Epithelial cell of proximal tubule (primary cell): ENCODE measurements at regions not wholly inside any gene's neighbourhood (a gene's known extent, or its start where the extent isn't known, plus 50 kb on each side); places are given as distances from the start of the nearest gene placed in this dataset.
"Not testable (repeated sequence)": the region's sequence is repeated elsewhere in the genome, so short reads cannot be mapped to it uniquely, and the experiment has no call there.

Source experiments
- DNase-seq: peaks from one replicate; pipeline ENCODE4 v3.0.0-alpha.2; 2011; ENCODE audit warnings: low read depth
- H3K4me3 ChIP-seq: 2 replicates; pipeline ENCODE4 v1.5.1; 2011; ENCODE audit warnings: low read depth, mild to moderate bottlenecking, low read length
- TF ChIP-seq, protein P1 (sequence below): conservative IDR thresholded peaks from 2 replicates; pipeline ENCODE4 v1.5.1; 2012; ENCODE audit warnings: low read depth, mild to moderate bottlenecking, low read length

DNA sequence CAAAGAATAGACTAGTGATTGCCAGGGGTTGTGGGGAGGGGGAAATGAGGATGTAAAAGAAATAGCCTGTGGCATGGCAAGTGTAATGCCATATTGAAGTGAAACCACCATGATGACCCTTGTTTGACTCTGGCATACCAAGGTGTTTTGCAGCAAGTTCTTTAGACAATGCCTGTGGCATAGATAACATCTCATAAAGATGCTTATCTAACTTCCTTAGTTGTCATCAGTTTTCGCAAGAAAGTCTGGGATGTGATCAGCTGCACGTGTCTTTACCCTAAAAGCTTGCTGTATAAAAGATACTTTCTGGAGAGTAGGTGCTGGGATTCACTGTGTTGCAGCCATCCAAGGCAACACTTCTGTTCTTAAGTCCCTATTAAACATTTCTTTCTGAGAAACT is 176.1 kb upstream of the MAGEB16 start:
- H3K4me3 ChIP-seq: no peak overlapping the region
- TF ChIP-seq, protein P1, sequence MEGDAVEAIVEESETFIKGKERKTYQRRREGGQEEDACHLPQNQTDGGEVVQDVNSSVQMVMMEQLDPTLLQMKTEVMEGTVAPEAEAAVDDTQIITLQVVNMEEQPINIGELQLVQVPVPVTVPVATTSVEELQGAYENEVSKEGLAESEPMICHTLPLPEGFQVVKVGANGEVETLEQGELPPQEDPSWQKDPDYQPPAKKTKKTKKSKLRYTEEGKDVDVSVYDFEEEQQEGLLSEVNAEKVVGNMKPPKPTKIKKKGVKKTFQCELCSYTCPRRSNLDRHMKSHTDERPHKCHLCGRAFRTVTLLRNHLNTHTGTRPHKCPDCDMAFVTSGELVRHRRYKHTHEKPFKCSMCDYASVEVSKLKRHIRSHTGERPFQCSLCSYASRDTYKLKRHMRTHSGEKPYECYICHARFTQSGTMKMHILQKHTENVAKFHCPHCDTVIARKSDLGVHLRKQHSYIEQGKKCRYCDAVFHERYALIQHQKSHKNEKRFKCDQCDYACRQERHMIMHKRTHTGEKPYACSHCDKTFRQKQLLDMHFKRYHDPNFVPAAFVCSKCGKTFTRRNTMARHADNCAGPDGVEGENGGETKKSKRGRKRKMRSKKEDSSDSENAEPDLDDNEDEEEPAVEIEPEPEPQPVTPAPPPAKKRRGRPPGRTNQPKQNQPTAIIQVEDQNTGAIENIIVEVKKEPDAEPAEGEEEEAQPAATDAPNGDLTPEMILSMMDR: no peak
- no peak for DNase-seq

DNA sequence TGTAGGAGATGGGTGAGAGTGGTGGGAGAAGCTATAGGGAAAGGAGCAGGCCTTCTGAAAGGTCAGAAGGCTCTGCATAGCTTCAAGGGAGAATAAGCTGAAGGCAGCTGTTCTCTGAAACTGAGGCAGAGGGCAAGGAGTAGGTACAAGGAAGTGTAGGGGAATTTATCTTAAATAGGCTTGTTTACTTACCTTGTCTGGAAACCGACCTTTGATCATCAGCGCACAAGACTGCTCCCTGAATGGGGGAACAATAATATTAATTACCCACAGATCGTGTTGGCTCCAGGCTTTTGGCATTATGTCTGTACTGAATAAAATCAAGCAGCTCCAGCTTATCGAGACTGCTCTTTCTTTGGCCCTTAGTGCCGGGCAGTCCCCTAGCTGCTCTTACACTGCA is 175.5 kb upstream of the MAGEB16 start:
- DNase-seq: no peak
- no peak overlapping the region for H3K4me3 ChIP-seq
- TF ChIP-seq, protein P1: no peak

DNA sequence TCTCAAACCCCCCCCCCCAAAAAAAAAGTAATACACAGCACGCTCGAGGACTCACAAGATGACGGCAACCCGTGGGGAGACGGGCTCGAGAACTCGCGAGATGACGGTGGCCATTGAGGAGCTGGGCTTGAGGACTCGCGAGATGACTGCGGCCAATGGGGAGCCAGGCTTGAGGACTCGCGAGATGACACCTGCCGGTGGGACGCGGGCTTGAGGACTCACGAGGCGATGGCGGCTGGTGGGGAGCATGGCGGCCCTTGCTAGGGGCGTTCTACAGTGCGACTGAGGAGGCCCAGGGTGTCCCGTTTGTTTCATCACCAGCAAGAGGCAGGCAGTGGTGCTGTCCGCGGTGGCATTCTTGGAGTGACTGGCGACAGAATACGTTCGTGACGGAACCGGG is 172.4 kb upstream of the MAGEB16 start:
- DNase-seq: no peak
- TF ChIP-seq, protein P1: no peak
- no peak overlapping the region for H3K4me3 ChIP-seq

DNA sequence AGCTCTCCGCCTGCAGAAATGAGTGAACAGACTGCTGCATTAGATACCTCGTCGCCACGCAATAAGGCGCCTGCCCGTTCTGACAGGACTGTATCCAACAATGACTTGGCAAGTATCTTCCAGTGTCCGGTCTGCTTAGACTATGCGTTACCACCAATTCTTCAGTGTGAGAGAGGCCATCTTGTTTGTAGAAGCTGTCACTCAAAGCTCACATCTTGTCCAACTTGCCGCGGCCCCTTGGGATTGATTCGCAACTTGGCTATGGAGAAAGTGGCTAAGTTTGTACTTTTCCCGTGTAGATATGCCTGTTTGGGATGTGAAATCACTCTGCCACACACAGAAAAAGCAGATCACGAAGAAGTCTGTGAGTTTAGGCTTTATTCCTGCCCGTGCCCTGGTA is 172.0 kb upstream of the MAGEB16 start:
- TF ChIP-seq, protein P1: no peak
- no peak for DNase-seq
- no peak overlapping the region for H3K4me3 ChIP-seq

DNA sequence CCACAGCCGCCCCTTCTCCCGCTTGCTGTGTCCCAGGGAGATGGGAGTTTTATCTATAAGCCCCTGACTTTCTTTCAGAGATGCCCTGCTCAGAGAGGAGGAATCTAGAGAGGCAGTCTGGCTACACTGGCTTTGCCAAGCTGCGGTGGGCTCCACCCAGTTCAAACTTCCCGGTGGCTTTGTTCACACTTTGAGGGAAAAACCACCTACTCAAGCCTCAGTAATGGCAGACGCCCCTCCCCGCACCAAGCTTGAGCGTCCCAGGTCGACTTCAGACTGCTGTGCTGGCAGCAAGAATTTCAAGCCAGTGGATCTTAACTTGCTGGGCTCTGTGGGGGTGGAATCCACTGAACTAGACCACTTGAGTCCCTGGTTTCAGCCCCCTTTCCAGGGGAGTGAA is 162.2 kb upstream of the MAGEB16 start:
- DNase-seq, H3K4me3 ChIP-seq: not testable (repeated sequence)

DNA sequence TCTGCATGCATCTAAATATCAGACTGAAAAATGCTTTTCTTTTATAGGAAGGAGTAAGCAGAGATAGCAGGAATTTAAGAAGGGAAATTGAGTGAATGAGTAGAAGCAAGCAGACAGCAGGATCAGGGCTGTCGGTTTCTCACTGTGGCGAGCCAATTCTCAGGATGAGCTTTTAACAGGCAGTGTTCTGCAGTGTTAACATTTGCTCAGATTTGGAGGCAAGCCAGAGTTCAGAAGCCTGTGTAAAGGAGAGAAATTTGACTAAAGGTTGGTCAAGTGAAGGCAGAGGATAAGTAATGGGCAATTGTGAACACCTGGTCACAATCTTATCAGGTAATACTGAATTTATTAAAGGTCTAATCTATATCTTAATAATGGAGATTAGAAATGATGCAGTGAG is 133.3 kb upstream of the MAGEB16 start:
- DNase-seq: peak; percentile 2
- no peak overlapping the region for H3K4me3 ChIP-seq
- TF ChIP-seq, protein P1: no peak

DNA sequence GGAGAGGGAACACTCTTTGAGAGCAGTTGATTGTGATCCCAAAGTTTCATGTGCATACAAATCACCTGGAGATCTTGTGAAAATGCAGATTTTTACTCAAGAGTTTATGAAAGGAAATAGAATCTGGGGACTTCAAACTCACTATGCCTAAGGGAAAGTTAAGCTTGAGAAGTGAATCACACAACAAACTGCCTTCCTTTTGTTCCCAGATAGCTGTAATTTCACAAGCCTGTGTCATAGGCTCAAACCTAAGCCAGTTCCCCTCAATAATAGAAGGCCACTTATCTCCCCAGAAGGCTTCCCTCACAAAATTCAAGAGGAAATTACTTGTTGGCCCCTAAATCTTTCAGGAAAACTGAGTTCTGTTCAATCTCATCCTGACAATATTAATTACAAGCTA is 132.8 kb upstream of the MAGEB16 start:
- peak; percentile 9 for DNase-seq
- TF ChIP-seq, protein P1: no peak
- H3K4me3 ChIP-seq: no peak overlapping the region

DNA sequence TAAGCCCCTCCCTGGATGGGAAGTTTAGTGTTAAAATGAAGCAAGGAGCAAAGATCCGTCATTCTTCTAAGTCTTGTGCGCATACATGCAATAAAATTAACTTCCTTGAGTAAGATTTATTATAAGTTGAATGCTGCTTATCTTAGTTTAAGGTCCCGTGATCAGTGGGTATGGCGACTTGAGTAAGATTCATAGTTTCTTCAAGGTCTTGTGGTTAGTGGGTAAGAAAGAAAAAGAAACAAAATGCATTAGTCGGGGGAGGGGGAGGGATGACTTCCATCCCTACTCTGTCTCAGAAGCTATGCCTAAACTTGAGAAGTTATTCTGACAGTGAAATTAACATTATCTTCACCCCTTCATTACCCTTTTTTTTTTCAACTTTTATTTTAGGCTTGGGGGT is 127.3 kb upstream of the MAGEB16 start:
- no peak overlapping the region for H3K4me3 ChIP-seq
- TF ChIP-seq, protein P1: no peak
- no peak for DNase-seq
